GM23338 (cell line): ENCODE measurements at regions not wholly inside any gene's neighbourhood (a gene's known extent, or its start where the extent isn't known, plus 50 kb on each side); places are given as distances from the start of the nearest gene placed in this dataset.

Source experiments
- ATAC-seq: fragments of 200-7000 bp; cut with Tn5 transposase; 3 replicates; pipeline ENCODE4 v1.9.1; 2020
- DNase-seq: peaks from one replicate; pipeline ENCODE4 v3.0.0-alpha.2; 2015; ENCODE audit warnings: low spot score
- H2AFZ ChIP-seq: fragments of 200-600 bp; sonication (generic); 2 replicates; pipeline ENCODE4 v1.8.0; 2016; ENCODE audit warnings: antibody characterized with exemption, mild to moderate bottlenecking, moderate library complexity
- H3F3A ChIP-seq: fragments of 200-600 bp; sonication (generic); replicated peaks from 2 replicates; pipeline ENCODE4 v1.8.0; 2017; ENCODE audit warnings: antibody characterized with exemption, mixed run types, low read depth
- H3K27ac ChIP-seq: fragments of 200-600 bp; sonication (generic); 2 replicates; pipeline ENCODE4 v1.6.1; 2016; ENCODE audit warnings: low read depth
- H3K27me3 ChIP-seq: fragments of 200-600 bp; sonication (generic); 2 replicates; pipeline ENCODE4 v1.8.0; 2016; ENCODE audit warnings: mild to moderate bottlenecking, mixed run types, moderate library complexity; ENCODE audit not compliant: insufficient read depth
- H3K36me3 ChIP-seq: fragments of 200-600 bp; sonication (generic); 2 replicates; pipeline ENCODE4 v1.8.0; 2016; ENCODE audit warnings: mild to moderate bottlenecking; ENCODE audit not compliant: insufficient read depth
- H3K4me1 ChIP-seq: fragments of 200-600 bp; sonication (generic); 2 replicates; pipeline ENCODE4 v1.8.0; 2016; ENCODE audit warnings: mild to moderate bottlenecking, moderate library complexity; ENCODE audit not compliant: insufficient read depth
- H3K4me2 ChIP-seq: fragments of 200-600 bp; sonication (generic); 2 replicates; pipeline ENCODE4 v1.7.1; 2017; ENCODE audit warnings: mixed run types
- H3K4me3 ChIP-seq: fragments of 200-600 bp; sonication (generic); 2 replicates; pipeline ENCODE4 v1.6.1; 2016; ENCODE audit warnings: mixed run types
- H3K79me2 ChIP-seq: fragments of 200-600 bp; sonication (generic); replicated peaks from 2 replicates; pipeline ENCODE4 v1.8.0; 2017; ENCODE audit warnings: mild to moderate bottlenecking; ENCODE audit not compliant: insufficient read depth
- H3K9me2 ChIP-seq: fragments of 200-600 bp; sonication (generic); 2 replicates; pipeline ENCODE4 v1.8.0; 2017; ENCODE audit not compliant: insufficient read depth
- H4K20me1 ChIP-seq: fragments of 200-600 bp; sonication (generic); replicated peaks from 2 replicates; pipeline ENCODE4 v1.8.0; 2017; ENCODE audit warnings: mild to moderate bottlenecking; ENCODE audit not compliant: insufficient read depth
- H3K27ac Mint-ChIP-seq: 2 replicates; pipeline ENCODE4 v1.8.0; 2020; ENCODE audit warnings: inconsistent platforms, mild to moderate bottlenecking, moderate library complexity, mixed read lengths
- H3K27me3 Mint-ChIP-seq: 3 replicates; pipeline ENCODE4 v1.8.0; 2022; ENCODE audit warnings: low read depth, mild to moderate bottlenecking, moderate library complexity, mixed read lengths, inconsistent platforms; ENCODE audit not compliant: insufficient read depth, poor library complexity
- H3K36me3 Mint-ChIP-seq: 3 replicates; pipeline ENCODE4 v1.8.0; 2021; ENCODE audit warnings: low read depth, mild to moderate bottlenecking, inconsistent platforms, moderate library complexity, mixed read lengths
- H3K4me1 Mint-ChIP-seq: 3 replicates; pipeline ENCODE4 v1.8.0; 2020; ENCODE audit warnings: mild to moderate bottlenecking, inconsistent platforms, mixed read lengths
- H3K4me3 Mint-ChIP-seq: 3 replicates; pipeline ENCODE4 v1.8.0; 2021; ENCODE audit warnings: moderate library complexity, mild to moderate bottlenecking, inconsistent platforms, mixed read lengths
- H3K9me3 Mint-ChIP-seq: 3 replicates; pipeline ENCODE4 v1.8.0; 2020; ENCODE audit warnings: moderate library complexity, mild to moderate bottlenecking, inconsistent platforms, mixed read lengths
- CREB1 ChIP-seq: fragments of 250-450 bp; sonication (Bioruptor Pico); IDR thresholded peaks from 2 replicates; pipeline ENCODE4 v1.5.0; 2020; ENCODE audit warnings: low read depth, mild to moderate bottlenecking, moderate library complexity
- CTCF ChIP-seq, 2 experiments: fragments of 200-600 bp in 1 of 2; sonication (generic) in 1 of 2; conservative IDR thresholded peaks; 2 replicates each; pipeline versions ENCODE4 v1.5.1 to v1.6.1; 2016 to 2017; ENCODE audit warnings: antibody characterized with exemption in 2 of 2, low read depth in 2 of 2, mild to moderate bottlenecking in 2 of 2, moderate library complexity in 1 of 2
- ETS1 ChIP-seq: IDR thresholded peaks from 2 replicates; pipeline ENCODE4 v1.6.1; 2016; ENCODE audit warnings: antibody characterized with exemption
- EZH2 ChIP-seq: fragments of 200-600 bp; sonication (generic); IDR thresholded peaks from one replicate; pipeline ENCODE4 v1.8.0; 2017; ENCODE audit warnings: antibody characterized with exemption, mild to moderate bottlenecking, low read depth; ENCODE audit not compliant: unreplicated experiment
- EZH2phosphoT487 ChIP-seq: fragments of 200-600 bp; sonication (generic); IDR thresholded peaks from one replicate; pipeline ENCODE4 v1.8.1; 2018; ENCODE audit warnings: antibody characterized with exemption; ENCODE audit not compliant: unreplicated experiment
- JUNB ChIP-seq: IDR thresholded peaks from one replicate; pipeline ENCODE4 v1.6.1; 2016; ENCODE audit warnings: antibody characterized with exemption; ENCODE audit not compliant: unreplicated experiment
- NANOG ChIP-seq: IDR thresholded peaks from 2 replicates; pipeline ENCODE4 v1.6.1; 2016; ENCODE audit warnings: antibody characterized with exemption, borderline replicate concordance
- POLR2AphosphoS5 ChIP-seq: IDR thresholded peaks from 2 replicates; pipeline ENCODE4 v1.6.1; 2016; ENCODE audit warnings: antibody characterized with exemption, low read depth
- REST ChIP-seq: IDR thresholded peaks from one replicate; pipeline ENCODE4 v1.6.1; 2018; ENCODE audit warnings: antibody characterized with exemption; ENCODE audit not compliant: unreplicated experiment
- STAT1 ChIP-seq: IDR thresholded peaks from one replicate; pipeline ENCODE4 v1.6.1; 2016; ENCODE audit warnings: antibody characterized with exemption; ENCODE audit not compliant: unreplicated experiment
- ZNF114 ChIP-seq: fragments of 250-450 bp; sonication (Bioruptor Pico); IDR thresholded peaks from 2 replicates; pipeline ENCODE4 v1.5.0; 2020; ENCODE audit warnings: mild to moderate bottlenecking, moderate library complexity
- ZNF331 ChIP-seq: fragments of 250-450 bp; sonication (Bioruptor Pico); IDR thresholded peaks from 2 replicates; pipeline ENCODE4 v1.5.0; 2020; ENCODE audit warnings: low read depth, mild to moderate bottlenecking, moderate library complexity
- ZNF462 ChIP-seq: fragments of 250-450 bp; sonication (Bioruptor Pico); IDR thresholded peaks from 2 replicates; pipeline ENCODE4 v1.5.0; 2020; ENCODE audit warnings: mild to moderate bottlenecking, moderate library complexity

- Mint-ChIP-seq H3K27ac (no peak overlapping the region), H3K36me3 (peaks cover 6% of the 10 kb centered on the region; the same call in 1 of the 3 replicates), H3K4me1 (peaks cover under 1% of the 10 kb centered on the region; the same call in 1 of the 3 replicates), H3K4me3 (no peak overlapping the region), H3K27me3 (peaks cover 1% of the 10 kb centered on the region), H3K9me3 (peaks cover 16% of the 10 kb centered on the region; the same call in 2 of the 3 replicates)
- peaks cover 20% of the 10 kb centered on the region for H3K9me2 ChIP-seq
- DNase-seq: no peak
- H2AFZ ChIP-seq: no peak overlapping the region
- no peaks in the 10 kb centered on the region for H3K4me1 ChIP-seq
- H3K4me2 ChIP-seq: no peak overlapping the region
- no peaks in the 10 kb centered on the region for H3K27me3 ChIP-seq
- ATAC-seq: no peak
- no peaks in the 10 kb centered on the region; the same call in 1 of the 2 replicates for H3K36me3 ChIP-seq
- no peak overlapping the region for H3K4me3 ChIP-seq
- H3K79me2 ChIP-seq: no peaks in the 10 kb centered on the region
- H3K27ac ChIP-seq: no peak overlapping the region
- TF ChIP-seq ETS1 (no peak), ZNF331 (CRISPR knock-in tag) (no peak), STAT1 (no peak), ZNF462 (CRISPR knock-in tag) (no peak), EZH2 (no peak), CTCF (conservative IDR thresholded peaks at IDR 0.05; ENCODE audit: low read depth in 2 of 2) (no peak), EZH2phosphoT487 (no peak), POLR2AphosphoS5 (no peak), NANOG (no peak), ZNF114 (no peak), JUNB (no peak), REST (no peak), CREB1 (CRISPR knock-in tag) (no peak)
- no peaks in the 10 kb centered on the region for H3F3A ChIP-seq
- no peaks in the 10 kb centered on the region; the same call in 1 of the 2 replicates for H4K20me1 ChIP-seq
These were observed 223.1 kb downstream of the RNF144A start for GRCh38 chr2:7140306-7140705.
